ENCODE measurements at regions not wholly inside any gene's neighbourhood (a gene's known extent, or its start where the extent isn't known, plus 50 kb on each side); places are given as distances from the start of the nearest gene placed in this dataset.

GRCh38 chr5:91441082-91441481, 58.0 kb upstream of the ARRDC3 start:
- Histone ChIP-seq H3K27me3 (no peaks in the 10 kb centered on the region), H3K4me1 (no peaks in the 10 kb centered on the region), H3K27ac (no peak overlapping the region), H3K36me3 (no peaks in the 10 kb centered on the region), H3K9me3 (no peaks in the 10 kb centered on the region), H3K4me3 (no peak overlapping the region)
- no peak for DNase-seq
- 94 to 96% methylated on average over 1 of the region's 1 CpG for WGBS, 2 donors
- intact Hi-C loops (cut with DNase I), result no loop called here
- TF ChIP-seq, protein P1, sequence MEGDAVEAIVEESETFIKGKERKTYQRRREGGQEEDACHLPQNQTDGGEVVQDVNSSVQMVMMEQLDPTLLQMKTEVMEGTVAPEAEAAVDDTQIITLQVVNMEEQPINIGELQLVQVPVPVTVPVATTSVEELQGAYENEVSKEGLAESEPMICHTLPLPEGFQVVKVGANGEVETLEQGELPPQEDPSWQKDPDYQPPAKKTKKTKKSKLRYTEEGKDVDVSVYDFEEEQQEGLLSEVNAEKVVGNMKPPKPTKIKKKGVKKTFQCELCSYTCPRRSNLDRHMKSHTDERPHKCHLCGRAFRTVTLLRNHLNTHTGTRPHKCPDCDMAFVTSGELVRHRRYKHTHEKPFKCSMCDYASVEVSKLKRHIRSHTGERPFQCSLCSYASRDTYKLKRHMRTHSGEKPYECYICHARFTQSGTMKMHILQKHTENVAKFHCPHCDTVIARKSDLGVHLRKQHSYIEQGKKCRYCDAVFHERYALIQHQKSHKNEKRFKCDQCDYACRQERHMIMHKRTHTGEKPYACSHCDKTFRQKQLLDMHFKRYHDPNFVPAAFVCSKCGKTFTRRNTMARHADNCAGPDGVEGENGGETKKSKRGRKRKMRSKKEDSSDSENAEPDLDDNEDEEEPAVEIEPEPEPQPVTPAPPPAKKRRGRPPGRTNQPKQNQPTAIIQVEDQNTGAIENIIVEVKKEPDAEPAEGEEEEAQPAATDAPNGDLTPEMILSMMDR (IDR thresholded peaks at IDR 0.05), result no peak
- no peak for TF ChIP-seq POLR2A (IDR thresholded peaks at IDR 0.05)

DNA sequence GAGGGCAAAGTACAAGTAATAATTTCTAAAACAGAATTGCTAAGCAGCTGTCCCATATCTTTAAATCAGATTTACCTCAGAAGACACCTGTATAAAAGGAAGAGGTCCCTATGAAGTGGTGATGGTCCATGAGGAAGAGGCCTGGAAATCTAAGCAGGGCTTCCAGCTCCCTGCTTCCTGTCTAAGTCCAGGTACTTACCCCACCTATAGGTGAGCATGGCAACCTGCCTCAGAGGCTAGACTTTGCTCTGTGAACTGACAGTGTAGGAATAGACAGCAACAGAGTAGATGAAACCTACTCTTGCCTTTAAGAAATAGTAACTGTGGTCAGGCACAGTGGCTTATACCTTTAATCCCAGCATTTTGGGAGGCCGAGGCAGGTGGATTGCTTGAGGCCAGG, 55.8 kb upstream of the ARRDC3 start:
- Histone ChIP-seq H3K36me3 (no peaks in the 10 kb centered on the region), H3K9me3 (no peaks in the 10 kb centered on the region), H3K4me1 (no peaks in the 10 kb centered on the region), H3K27ac (no peak overlapping the region), H3K4me3 (no peak overlapping the region), H3K27me3 (no peaks in the 10 kb centered on the region)
- no peak for TF ChIP-seq POLR2A (IDR thresholded peaks at IDR 0.05)
- TF ChIP-seq, protein P1 (IDR thresholded peaks at IDR 0.05), result no peak
- intact Hi-C loops (cut with DNase I), result no loop called here
- DNase-seq, result no peak
- WGBS, 2 donors, result 80% methylated on average over 1 of the region's 1 CpG; no CpG with 5 or more reads in 1 of the 2 donors

- Histone ChIP-seq H3K27me3 (no peaks in the 10 kb centered on the region), H3K9me3 (no peaks in the 10 kb centered on the region), H3K4me1 (no peaks in the 10 kb centered on the region), H3K27ac (no peak overlapping the region), H3K4me3 (no peak overlapping the region), H3K36me3 (no peaks in the 10 kb centered on the region)
- no peak for TF ChIP-seq POLR2A (IDR thresholded peaks at IDR 0.05)
- TF ChIP-seq, protein P1 (IDR thresholded peaks at IDR 0.05), result no peak
- intact Hi-C loops (cut with DNase I), result no loop called here
- WGBS, 2 donors, result 44 to 83% methylated on average over 3 of the region's 3 CpGs
- DNase-seq, result no peak
Measured at GRCh38 chr5:91436241-91436640, 53.1 kb upstream of the ARRDC3 start.

- intact Hi-C loops (cut with DNase I), result no loop called here
- no peak overlapping the region for H3K27ac ChIP-seq
- no peak overlapping the region for H3K4me3 ChIP-seq
- no peaks in the 10 kb centered on the region for H3K27me3 ChIP-seq
- no peaks in the 10 kb centered on the region for H3K36me3 ChIP-seq
- TF ChIP-seq POLR2A (IDR thresholded peaks at IDR 0.05), result no peak
- TF ChIP-seq, protein P1 (IDR thresholded peaks at IDR 0.05), result no peak
- DNase-seq, result no peak
- no peaks in the 10 kb centered on the region for H3K4me1 ChIP-seq
- no peaks in the 10 kb centered on the region for H3K9me3 ChIP-seq
Measured at GRCh38 chr5:91434348-91434747, 51.2 kb upstream of the ARRDC3 start.

- Histone ChIP-seq H3K4me1 (no peaks in the 10 kb centered on the region), H3K27me3 (no peaks in the 10 kb centered on the region), H3K36me3 (no peaks in the 10 kb centered on the region), H3K4me3 (no peak overlapping the region), H3K27ac (no peak overlapping the region), H3K9me3 (no peaks in the 10 kb centered on the region)
- no peak for TF ChIP-seq POLR2A (IDR thresholded peaks at IDR 0.05)
- TF ChIP-seq, protein P1 (IDR thresholded peaks at IDR 0.05), result no peak
- WGBS, 2 donors, result 83 to 100% methylated on average over 1 of the region's 1 CpG
- intact Hi-C loops (cut with DNase I), result no loop called here
- no peak for DNase-seq
Measured at GRCh38 chr5:91433861-91434260, 50.7 kb upstream of the ARRDC3 start.
